Heart left ventricle (tissue), 16 donors: ENCODE measurements at regions not wholly inside any gene's neighbourhood (a gene's known extent, or its start where the extent isn't known, plus 50 kb on each side); places are given as distances from the start of the nearest gene placed in this dataset.

ENCODE experiments used
- ATAC-seq, 4 donors: fragments of 200-7000 bp; cut with Tn5 transposase; one replicate each; pipeline ENCODE4 v1.9.1; 2020 to 2022; ENCODE audit warnings: moderate library complexity in 4 of 4, mild to moderate bottlenecking in 3 of 4, moderate number of reproducible peaks in 1 of 4
- DNase-seq, 5 donors: peaks; one replicate each; pipeline ENCODE4 v3.0.0-alpha.2; 2020
- H3K27ac ChIP-seq, 12 donors: fragments of 200-600 bp; sonication (generic) in 4 of 12; one replicate each; pipeline versions ENCODE4 v1.5.0 to v1.8.0; 2016 to 2022; ENCODE audit warnings: mild to moderate bottlenecking in 2 of 12
- H3K27me3 ChIP-seq, 9 donors: fragments of 200-600 bp; sonication (generic) in 2 of 9; one replicate each; pipeline versions ENCODE4 v1.5.1 to v1.8.0; 2016 to 2022; ENCODE audit warnings: mild to moderate bottlenecking in 3 of 9
- H3K36me3 ChIP-seq, 9 donors: fragments of 200-600 bp; sonication (generic) in 2 of 9; one replicate each; pipeline versions ENCODE4 v1.5.0 to v1.8.0; 2018 to 2022; ENCODE audit warnings: mild to moderate bottlenecking in 2 of 9
- H3K4me1 ChIP-seq, 12 donors: fragments of 200-600 bp; sonication (generic) in 4 of 12; one replicate each; pipeline versions ENCODE4 v1.5.0 to v1.8.0; 2016 to 2022; ENCODE audit warnings: mild to moderate bottlenecking in 3 of 12
- H3K4me3 ChIP-seq, 12 donors: fragments of 200-600 bp; sonication (generic) in 4 of 12; one replicate each; pipeline versions ENCODE4 v1.5.0 to v1.8.0; 2017 to 2022; ENCODE audit warnings: mild to moderate bottlenecking in 9 of 12, moderate library complexity in 4 of 12
- H3K9me3 ChIP-seq, 12 donors: fragments of 200-600 bp; sonication (generic) in 4 of 12; one replicate each; pipeline versions ENCODE4 v1.5.0 to v1.8.0; 2016 to 2022; ENCODE audit warnings: mild to moderate bottlenecking in 1 of 12
- POLR2A ChIP-seq, 2 donors: fragments of 450-650 bp; IDR thresholded peaks; one replicate each; pipeline ENCODE4 v1.6.1; 2017; ENCODE audit warnings: antibody characterized with exemption in 2 of 2, mild to moderate bottlenecking in 2 of 2, moderate library complexity in 2 of 2
- WGBS, 4 donors: extraction: QIAGEN DNeasy Blood & Tissue Kit in 2 of 4; methylation state at CpG; one replicate each; pipeline versions ENCODE4 v1.1.5 to v1.1.7; 2013 to 2018; 5-methylcytosine and 5-hydroxymethylcytosine counted together
- intact Hi-C, 10 donors: fragments of 100-400 bp; cut with DNase I; formaldehyde crosslinking; loops; one replicate each; pipeline versions ENCODE4 v1.11.1 to v1.14.2; 2022
- TF ChIP-seq, protein P1 (sequence below), 12 donors: fragments of 200-600 bp; sonication (generic) in 4 of 12; IDR thresholded peaks; one replicate each; pipeline versions ENCODE4 v1.5.0 to v1.8.0; 2018 to 2022; ENCODE audit warnings: antibody characterized with exemption in 12 of 12, mild to moderate bottlenecking in 5 of 12
- donor health status: ischemic (EF 13 %, LVEDD 7.1; RV severe dilation, severe dysfunction).
- donor health status: healthy with polysubstance abuse.
- donor health status: DM: no; HTN: yes; CAD: no.
- donor health status: DM: no; HTN: no; CAD: no.
- donor health status: ischemic (EF 25% LVEDD 6.9; RV normal size, moderate dysfunction).
- donor health status: ischemic (EF 25% LVEDD 5.7; RV mildly dilated, moderate dysfunction).
- donor health status: healthy.
- donor health status: DM: yes; HTN: yes; CAD: no.
- donor health status: ischemic (EF 35%, LVEDD 5.7; RV mildly dilated, moderate dysfunction).
- donor health status: nonischemic (EF 11% LVEDD 7.7; RV severe dilation, severe dysfunction).
- donor health status: DM: yes; HTN: yes; CAD: no.
- donor health status: PGD.
- donor health status: ischemic (EF 29% LVEDD 5.4; RV normal size, mild dysfunction).
- donor health status: nonischemic (EF 23%, LVEDD 6.1; RV moderate dilation, normal function).

DNA sequence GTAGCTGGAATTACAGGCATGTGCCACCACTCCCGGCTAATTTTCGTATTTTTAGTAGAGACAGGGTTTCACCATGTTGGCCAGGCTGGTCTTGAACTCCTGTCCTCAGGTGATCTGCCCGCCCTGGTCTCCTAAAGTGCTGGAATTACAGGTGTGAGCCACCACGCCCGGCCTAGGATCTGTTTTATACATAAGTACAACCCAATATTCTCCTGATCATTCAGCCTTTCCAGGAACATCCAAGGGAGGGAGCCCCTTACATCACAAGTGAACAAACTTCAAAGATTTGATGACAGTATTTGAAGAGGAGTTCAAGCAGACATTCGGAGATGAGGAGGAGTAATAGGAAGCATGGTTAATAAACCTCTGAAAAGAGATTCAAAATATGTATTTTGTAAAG is 54.9 kb upstream of the RAB3GAP2 start:
- Histone ChIP-seq H3K27me3 (no peaks in the 10 kb centered on the region), H3K4me1 (peaks cover 0 to 10% (median 0%) of the 10 kb centered on the region in 12 donors), H3K4me3 (no peak overlapping the region), H3K36me3 (no peaks in the 10 kb centered on the region), H3K9me3 (no peaks in the 10 kb centered on the region), H3K27ac (no peak overlapping the region)
- DNase-seq (no peak), ATAC-seq (no peak)
- 78 to 87% (median 80%) methylated on average over 6 of the region's 6 CpGs for WGBS, 4 donors
- no peak for TF ChIP-seq POLR2A (IDR thresholded peaks at IDR 0.05)
- TF ChIP-seq, protein P1, sequence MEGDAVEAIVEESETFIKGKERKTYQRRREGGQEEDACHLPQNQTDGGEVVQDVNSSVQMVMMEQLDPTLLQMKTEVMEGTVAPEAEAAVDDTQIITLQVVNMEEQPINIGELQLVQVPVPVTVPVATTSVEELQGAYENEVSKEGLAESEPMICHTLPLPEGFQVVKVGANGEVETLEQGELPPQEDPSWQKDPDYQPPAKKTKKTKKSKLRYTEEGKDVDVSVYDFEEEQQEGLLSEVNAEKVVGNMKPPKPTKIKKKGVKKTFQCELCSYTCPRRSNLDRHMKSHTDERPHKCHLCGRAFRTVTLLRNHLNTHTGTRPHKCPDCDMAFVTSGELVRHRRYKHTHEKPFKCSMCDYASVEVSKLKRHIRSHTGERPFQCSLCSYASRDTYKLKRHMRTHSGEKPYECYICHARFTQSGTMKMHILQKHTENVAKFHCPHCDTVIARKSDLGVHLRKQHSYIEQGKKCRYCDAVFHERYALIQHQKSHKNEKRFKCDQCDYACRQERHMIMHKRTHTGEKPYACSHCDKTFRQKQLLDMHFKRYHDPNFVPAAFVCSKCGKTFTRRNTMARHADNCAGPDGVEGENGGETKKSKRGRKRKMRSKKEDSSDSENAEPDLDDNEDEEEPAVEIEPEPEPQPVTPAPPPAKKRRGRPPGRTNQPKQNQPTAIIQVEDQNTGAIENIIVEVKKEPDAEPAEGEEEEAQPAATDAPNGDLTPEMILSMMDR (IDR thresholded peaks at IDR 0.05): no peak
- intact Hi-C loops: loop anchor here in 1 of 10 donors (10.0 kb wide), 1 partner anchor 58 kb away; no protein-coding TSS in a partner anchor

GRCh38 chr1:220326578-220326977 is 54.3 kb upstream of the RAB3GAP2 start:
- 87 to 94% (median 91%) methylated on average over 2 of the region's 2 CpGs for WGBS, 4 donors
- TF ChIP-seq POLR2A (IDR thresholded peaks at IDR 0.05): no peak
- TF ChIP-seq, protein P1 (IDR thresholded peaks at IDR 0.05): no peak
- peak in 3 of 4 donors; percentile 63 to 84 (median 68) for ATAC-seq
- H3K4me1 ChIP-seq: peaks cover 0 to 10% (median 0%) of the 10 kb centered on the region in 12 donors
- no peaks in the 10 kb centered on the region for H3K9me3 ChIP-seq
- peak in 1 of 5 donors; percentile 35 for DNase-seq
- no peak overlapping the region for H3K4me3 ChIP-seq
- H3K27ac ChIP-seq: no peak overlapping the region
- no peaks in the 10 kb centered on the region for H3K36me3 ChIP-seq
- H3K27me3 ChIP-seq: no peaks in the 10 kb centered on the region
- intact Hi-C loops: loop anchor here in 1 of 10 donors (10.0 kb wide), 1 partner anchor 58 kb away; no protein-coding TSS in a partner anchor

- Histone ChIP-seq H3K27ac (no peak overlapping the region), H3K4me1 (peaks cover 0 to 8% (median 0%) of the 10 kb centered on the region in 12 donors), H3K9me3 (no peaks in the 10 kb centered on the region), H3K27me3 (no peaks in the 10 kb centered on the region), H3K4me3 (no peak overlapping the region), H3K36me3 (no peaks in the 10 kb centered on the region)
- ATAC-seq (no peak), DNase-seq (no peak)
- TF ChIP-seq, protein P1 (IDR thresholded peaks at IDR 0.05): no peak
- no peak for TF ChIP-seq POLR2A (IDR thresholded peaks at IDR 0.05)
- 80 to 88% (median 83%) methylated on average over 4 of the region's 4 CpGs for WGBS, 4 donors
- intact Hi-C loops: loop anchor here in 1 of 10 donors (10.0 kb wide), 1 partner anchor 59 kb away; no protein-coding TSS in a partner anchor
Measured at GRCh38 chr1:220325306-220325995, 53.2 kb upstream of the RAB3GAP2 start.

DNA sequence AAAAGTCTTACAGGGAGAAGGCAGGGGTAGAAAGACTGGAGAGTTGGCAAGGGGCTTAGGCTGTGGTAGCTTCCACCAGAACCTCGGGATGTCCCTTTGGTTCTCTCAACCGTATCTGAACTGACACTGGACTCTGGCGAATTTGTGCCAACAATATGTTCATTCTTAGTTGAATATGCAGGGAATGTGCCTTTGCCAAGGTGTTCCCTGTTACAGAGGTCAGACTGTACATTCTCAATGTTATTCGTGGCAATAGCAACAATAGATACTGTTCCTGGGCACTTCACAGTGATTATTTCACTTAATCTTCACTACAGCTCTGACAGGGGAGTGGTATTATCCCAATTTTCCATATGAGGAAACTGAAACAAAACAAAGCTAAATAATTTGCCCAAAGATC is 51.5 kb upstream of the RAB3GAP2 start:
- ATAC-seq: peak in 3 of 4 donors; percentile 34 to 80 (median 62)
- no peak for DNase-seq
- TF ChIP-seq POLR2A (IDR thresholded peaks at IDR 0.05): no peak
- TF ChIP-seq, protein P1 (IDR thresholded peaks at IDR 0.05): no peak
- H3K36me3 ChIP-seq: no peaks in the 10 kb centered on the region
- intact Hi-C loops: loop anchor here in 1 of 10 donors (10.0 kb wide), 1 partner anchor 61 kb away; no protein-coding TSS in a partner anchor
- H3K4me1 ChIP-seq: peaks cover 0 to 11% (median 0%) of the 10 kb centered on the region in 12 donors
- H3K27ac ChIP-seq: peak overlapping the region in 2 of 12 donors; percentile 19 to 39
- H3K9me3 ChIP-seq: no peaks in the 10 kb centered on the region
- 38 to 52% (median 44%) methylated on average over 4 of the region's 4 CpGs for WGBS, 4 donors
- H3K27me3 ChIP-seq: no peaks in the 10 kb centered on the region
- H3K4me3 ChIP-seq: no peak overlapping the region
